Stomach smooth muscle (tissue), 2 donors: ENCODE measurements at regions not wholly inside any gene's neighbourhood (a gene's known extent, or its start where the extent isn't known, plus 50 kb on each side); places are given as distances from the start of the nearest gene placed in this dataset.

Source experiments
- H3K27ac ChIP-seq: one replicate; pipeline ENCODE4 v1.7.0; 2013; ENCODE audit warnings: mild to moderate bottlenecking, low read length, inconsistent platforms
- H3K27me3 ChIP-seq, 2 donors: one replicate each; pipeline ENCODE4 v1.7.0; 2013; ENCODE audit warnings: low read length in 2 of 2; ENCODE audit not compliant: insufficient read depth in 2 of 2, control insufficient read depth in 1 of 2
- H3K36me3 ChIP-seq, 2 donors: one replicate each; pipeline ENCODE4 v1.7.0; 2013; ENCODE audit warnings: low read length in 2 of 2; ENCODE audit not compliant: control insufficient read depth in 2 of 2, insufficient read depth in 2 of 2
- H3K4me1 ChIP-seq: one replicate; pipeline ENCODE4 v1.7.0; 2013; ENCODE audit warnings: low read length; ENCODE audit not compliant: control insufficient read depth, insufficient read depth
- H3K4me3 ChIP-seq, 2 donors: one replicate each; pipeline ENCODE4 v1.7.0; 2013; ENCODE audit warnings: low read length in 2 of 2
- H3K9ac ChIP-seq, 2 donors: one replicate each; pipeline ENCODE4 v1.7.0; 2013; ENCODE audit warnings: low read length in 2 of 2, mild to moderate bottlenecking in 1 of 2
- H3K9me3 ChIP-seq, 2 donors: one replicate each; pipeline ENCODE4 v1.7.0; 2013; ENCODE audit warnings: low read length in 2 of 2; ENCODE audit not compliant: control insufficient read depth in 2 of 2
- donor health status: healthy.
- donor health status: Pancreatic carcinoma.

- no peaks in the 10 kb centered on the region for H3K36me3 ChIP-seq
- H3K4me3 ChIP-seq, result no peak overlapping the region
- no peaks in the 10 kb centered on the region for H3K27me3 ChIP-seq
- H3K4me1 ChIP-seq, result no peaks in the 10 kb centered on the region
- H3K9me3 ChIP-seq, result peaks cover 0 to 4% of the 10 kb centered on the region in 2 donors
- no peak overlapping the region for H3K27ac ChIP-seq
- no peak overlapping the region for H3K9ac ChIP-seq
Measured at GRCh38 chr5:35339616-35340100, 109.4 kb upstream of the PRLR start.

DNA sequence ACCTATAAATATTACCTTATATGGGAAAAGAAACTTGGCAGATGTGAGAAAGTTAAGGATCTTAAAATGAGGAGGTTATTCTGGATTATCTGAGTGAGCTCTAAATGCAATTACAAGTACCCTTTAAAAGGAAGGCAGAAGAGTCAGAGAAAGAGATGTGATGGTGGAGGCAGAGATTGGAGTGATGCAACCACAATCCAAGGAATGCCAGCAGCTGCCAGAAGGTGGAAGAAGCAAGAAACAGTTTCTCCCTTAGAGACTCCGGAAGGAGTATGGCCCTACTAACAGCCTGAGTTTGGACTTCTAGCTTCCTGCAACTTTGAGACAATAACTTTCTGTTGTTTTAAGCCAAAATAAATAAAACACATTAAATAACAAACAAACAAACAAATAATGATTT is 108.7 kb upstream of the PRLR start:
- Histone ChIP-seq H3K36me3 (no peaks in the 10 kb centered on the region), H3K27ac (no peak overlapping the region), H3K4me1 (no peaks in the 10 kb centered on the region), H3K27me3 (no peaks in the 10 kb centered on the region), H3K4me3 (no peak overlapping the region), H3K9ac (no peak overlapping the region), H3K9me3 (peaks cover 0 to 4% of the 10 kb centered on the region in 2 donors)

- peaks cover 0 to 4% of the 10 kb centered on the region in 2 donors for H3K9me3 ChIP-seq
- H3K36me3 ChIP-seq, result no peaks in the 10 kb centered on the region
- no peak overlapping the region for H3K9ac ChIP-seq
- H3K4me1 ChIP-seq, result no peaks in the 10 kb centered on the region
- no peak overlapping the region for H3K4me3 ChIP-seq
- H3K27ac ChIP-seq, result no peak overlapping the region
- H3K27me3 ChIP-seq, result no peaks in the 10 kb centered on the region
Measured at GRCh38 chr5:35338157-35338453, 107.8 kb upstream of the PRLR start.

DNA sequence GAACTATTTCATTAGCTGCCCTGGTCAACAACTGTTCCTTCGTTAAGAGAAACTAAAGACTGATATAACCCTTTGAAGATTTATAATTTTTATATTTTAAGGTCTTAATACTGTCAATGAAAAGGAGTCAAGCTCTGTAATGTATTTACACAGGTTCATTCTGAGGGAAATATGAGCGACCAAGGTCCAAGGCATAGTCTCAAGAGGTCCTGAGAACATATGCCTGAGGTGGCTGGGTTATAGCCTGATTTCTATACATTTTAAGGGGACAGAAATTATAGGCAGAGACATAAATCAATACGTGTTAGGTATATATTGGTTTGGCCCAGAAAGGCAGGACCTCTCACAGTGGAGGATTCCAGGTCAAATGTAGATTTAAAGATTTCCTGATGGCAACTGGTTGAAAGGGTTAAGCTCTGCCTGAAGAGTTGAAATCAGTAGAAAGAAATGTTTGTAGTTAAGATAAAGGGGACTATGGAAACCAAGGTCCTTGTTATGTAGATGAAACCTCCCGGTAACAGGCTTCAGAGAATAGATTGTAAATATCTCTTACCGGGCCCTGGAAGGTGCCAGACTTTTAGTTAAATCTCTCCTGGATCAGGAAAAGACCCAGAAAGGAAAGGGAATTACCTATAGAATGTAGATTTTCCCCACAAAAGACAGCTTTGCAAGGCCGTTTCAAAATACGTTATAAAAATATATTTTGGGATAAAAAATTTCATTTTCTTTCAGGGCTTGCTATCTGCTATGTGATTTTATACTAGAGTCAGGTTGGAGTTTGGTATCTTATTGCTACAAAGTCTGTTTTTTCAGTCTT is 107.3 kb upstream of the PRLR start:
- Histone ChIP-seq H3K9me3 (peaks cover 0 to 4% of the 10 kb centered on the region in 2 donors), H3K27ac (no peak overlapping the region), H3K36me3 (no peaks in the 10 kb centered on the region), H3K9ac (no peak overlapping the region), H3K4me3 (no peak overlapping the region), H3K4me1 (no peaks in the 10 kb centered on the region), H3K27me3 (no peaks in the 10 kb centered on the region)

- Histone ChIP-seq H3K4me1 (no peaks in the 10 kb centered on the region), H3K36me3 (no peaks in the 10 kb centered on the region), H3K27ac (no peak overlapping the region), H3K27me3 (no peaks in the 10 kb centered on the region), H3K9ac (no peak overlapping the region), H3K9me3 (peaks cover 0 to 4% of the 10 kb centered on the region in 2 donors), H3K4me3 (no peak overlapping the region)
Measured at GRCh38 chr5:35336230-35336629, 105.9 kb upstream of the PRLR start.

- no peaks in the 10 kb centered on the region for H3K4me1 ChIP-seq
- H3K36me3 ChIP-seq, result no peaks in the 10 kb centered on the region
- no peak overlapping the region for H3K4me3 ChIP-seq
- no peaks in the 10 kb centered on the region for H3K27me3 ChIP-seq
- H3K9me3 ChIP-seq, result peaks cover 0 to 4% of the 10 kb centered on the region in 2 donors
- no peak overlapping the region for H3K27ac ChIP-seq
- H3K9ac ChIP-seq, result no peak overlapping the region
Measured at GRCh38 chr5:35335752-35336151, 105.5 kb upstream of the PRLR start.

DNA sequence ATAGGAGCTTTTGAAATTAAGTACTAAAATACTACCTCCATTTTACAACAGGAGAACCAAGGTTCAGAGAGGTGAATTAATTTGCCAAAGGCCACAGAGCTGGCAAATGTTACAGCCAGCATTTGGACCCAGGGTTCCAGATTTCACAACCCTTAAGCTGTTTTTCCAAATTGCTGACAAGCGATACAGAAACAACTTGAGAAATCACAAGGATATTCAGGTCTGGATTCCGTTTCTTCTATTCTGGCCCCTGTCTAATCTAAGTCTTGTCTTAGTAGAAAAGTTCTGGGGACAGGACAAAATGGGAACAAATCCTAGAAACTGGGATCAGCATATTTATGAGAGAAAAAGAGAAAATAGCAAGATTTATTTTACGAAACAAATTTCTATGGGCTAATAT is 103.1 kb upstream of the PRLR start:
- Histone ChIP-seq H3K27ac (no peak overlapping the region), H3K36me3 (no peaks in the 10 kb centered on the region), H3K9ac (no peak overlapping the region), H3K4me1 (no peaks in the 10 kb centered on the region), H3K27me3 (no peaks in the 10 kb centered on the region), H3K9me3 (no peaks in the 10 kb centered on the region), H3K4me3 (no peak overlapping the region)

GRCh38 chr5:35331956-35332950 is 102.0 kb upstream of the PRLR start:
- no peaks in the 10 kb centered on the region for H3K36me3 ChIP-seq
- no peak overlapping the region for H3K27ac ChIP-seq
- H3K4me3 ChIP-seq, result no peak overlapping the region
- H3K9ac ChIP-seq, result no peak overlapping the region
- no peaks in the 10 kb centered on the region for H3K27me3 ChIP-seq
- no peaks in the 10 kb centered on the region for H3K4me1 ChIP-seq
- no peaks in the 10 kb centered on the region for H3K9me3 ChIP-seq

- H3K9ac ChIP-seq, result no peak overlapping the region
- no peaks in the 10 kb centered on the region for H3K9me3 ChIP-seq
- no peak overlapping the region for H3K27ac ChIP-seq
- H3K27me3 ChIP-seq, result no peaks in the 10 kb centered on the region
- no peaks in the 10 kb centered on the region for H3K36me3 ChIP-seq
- no peaks in the 10 kb centered on the region for H3K4me1 ChIP-seq
- no peak overlapping the region for H3K4me3 ChIP-seq
Measured at GRCh38 chr5:35325836-35326235, 95.5 kb upstream of the PRLR start.

DNA sequence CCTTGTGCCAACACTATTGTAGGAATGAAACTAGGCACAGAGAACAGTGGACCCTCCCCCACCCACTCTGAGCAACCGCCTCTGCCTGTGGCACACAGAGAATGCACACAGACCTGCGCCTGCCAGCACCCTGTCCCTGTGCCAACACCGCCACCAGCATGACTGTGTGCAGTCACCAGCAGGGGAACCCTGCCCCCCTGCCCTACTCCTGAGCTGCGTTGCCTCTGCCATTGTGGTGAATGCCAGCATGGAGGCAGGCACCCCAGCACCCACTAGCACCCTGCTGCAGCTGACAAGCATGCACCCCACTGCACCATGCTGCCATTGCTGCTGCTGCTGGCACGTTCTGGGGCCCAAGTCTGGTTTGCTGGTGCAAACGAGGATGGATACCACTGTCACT is 94.4 kb upstream of the PRLR start:
- Histone ChIP-seq H3K27ac (no peak overlapping the region), H3K9ac (no peak overlapping the region)

More for the DNA sequence above, 94.4 kb upstream of the PRLR start:
- Histone ChIP-seq H3K36me3 (no peaks in the 10 kb centered on the region), H3K4me1 (no peaks in the 10 kb centered on the region), H3K4me3 (no peak overlapping the region), H3K9me3 (no peaks in the 10 kb centered on the region), H3K27me3 (no peaks in the 10 kb centered on the region)
